CD4-positive, alpha-beta T cell (primary cell): ENCODE measurements at regions not wholly inside any gene's neighbourhood (a gene's known extent, or its start where the extent isn't known, plus 50 kb on each side); places are given as distances from the start of the nearest gene placed in this dataset.

Experiments
- ATAC-seq: fragments of 200-7000 bp; cut with Tn5 transposase; one replicate; pipeline ENCODE4 v1.10.0; 2022; ENCODE audit warnings: mild to moderate bottlenecking; ENCODE audit not compliant: poor library complexity
- CTCF ChIA-PET: fragments of 350-600 bp; sonication (Branson Sonifier 250); formaldehyde crosslinking; loops from one replicate; lab custom pipeline; 2021; ENCODE audit warnings: antibody characterized with exemption, inconsistent platforms; lab: Charles Lee
- POLR2A ChIA-PET: fragments of 350-600 bp; sonication (Branson Sonifier 250); formaldehyde crosslinking; loops from one replicate; lab custom pipeline; 2021; ENCODE audit warnings: antibody characterized with exemption, inconsistent platforms; lab: Charles Lee
- DNase-seq, 14 experiments: peaks; one replicate each; pipeline ENCODE4 v3.0.0-alpha.2; 2013 to 2020; ENCODE audit warnings: mixed read lengths in 2 of 14
- H3K27ac ChIP-seq, 2 donors: one replicate each; pipeline versions ENCODE4 v1.5.1 to v1.7.0; 2013; ENCODE audit warnings: low read length in 2 of 2, low read depth in 1 of 2, mild to moderate bottlenecking in 1 of 2
- H3K27me3 ChIP-seq, 2 experiments: 1 replicate in 1 of 2; 2 replicates in 1 of 2; pipeline versions ENCODE4 v1.6.1 to v1.7.0; 2013; ENCODE audit warnings: low read length in 2 of 2, control low read depth in 1 of 2, mild to moderate bottlenecking in 1 of 2, moderate library complexity in 1 of 2; ENCODE audit not compliant: insufficient read depth in 2 of 2, control insufficient read depth in 1 of 2
- H3K36me3 ChIP-seq: one replicate; pipeline ENCODE4 v1.6.1; 2013; ENCODE audit warnings: low read length, control low read depth; ENCODE audit not compliant: insufficient read depth
- H3K4me1 ChIP-seq: one replicate; pipeline ENCODE4 v1.6.1; 2013; ENCODE audit warnings: low read length, control low read depth; ENCODE audit not compliant: insufficient read depth
- H3K4me3 ChIP-seq: one replicate; pipeline ENCODE4 v1.5.1; 2013; ENCODE audit warnings: mild to moderate bottlenecking, low read length, moderate library complexity
- H3K9me3 ChIP-seq, 2 experiments: 1 replicate in 1 of 2; 2 replicates in 1 of 2; pipeline versions ENCODE4 v1.6.1 to v1.7.0; 2013; ENCODE audit warnings: low read length in 2 of 2, mild to moderate bottlenecking in 2 of 2, control low read depth in 1 of 2, moderate library complexity in 1 of 2; ENCODE audit not compliant: control insufficient read depth in 1 of 2, insufficient read depth in 1 of 2
- H3K27ac Mint-ChIP-seq: one replicate; pipeline ENCODE4 v1.8.0; 2020; ENCODE audit warnings: mixed read lengths
- H3K27me3 Mint-ChIP-seq: one replicate; pipeline ENCODE4 v1.8.0; 2021; ENCODE audit warnings: mixed read lengths
- H3K36me3 Mint-ChIP-seq: one replicate; pipeline ENCODE4 v1.8.0; 2021; ENCODE audit warnings: low read depth, mixed read lengths
- H3K4me1 Mint-ChIP-seq: one replicate; pipeline ENCODE4 v1.8.0; 2021; ENCODE audit warnings: low read depth, mixed read lengths
- H3K4me3 Mint-ChIP-seq: one replicate; pipeline ENCODE4 v1.8.0; 2020; ENCODE audit warnings: mild to moderate bottlenecking, mixed read lengths
- H3K9me3 Mint-ChIP-seq: one replicate; pipeline ENCODE4 v1.8.0; 2020; ENCODE audit warnings: mixed read lengths
- CTCF ChIP-seq: fragments of 200-600 bp; IDR thresholded peaks from one replicate; pipeline ENCODE4 v1.8.0; 2022; ENCODE audit warnings: antibody characterized with exemption, mild to moderate bottlenecking
- intact Hi-C, 2 experiments: fragments of 100-400 bp; cut with DNase I in 1 of 2; cut with micrococcal nuclease in 1 of 2; formaldehyde crosslinking; loops; one replicate each; pipeline versions ENCODE4 v1.15.1 to v1.9.0; 2023 to 2025; cut with DNase I, micrococcal nuclease

DNA sequence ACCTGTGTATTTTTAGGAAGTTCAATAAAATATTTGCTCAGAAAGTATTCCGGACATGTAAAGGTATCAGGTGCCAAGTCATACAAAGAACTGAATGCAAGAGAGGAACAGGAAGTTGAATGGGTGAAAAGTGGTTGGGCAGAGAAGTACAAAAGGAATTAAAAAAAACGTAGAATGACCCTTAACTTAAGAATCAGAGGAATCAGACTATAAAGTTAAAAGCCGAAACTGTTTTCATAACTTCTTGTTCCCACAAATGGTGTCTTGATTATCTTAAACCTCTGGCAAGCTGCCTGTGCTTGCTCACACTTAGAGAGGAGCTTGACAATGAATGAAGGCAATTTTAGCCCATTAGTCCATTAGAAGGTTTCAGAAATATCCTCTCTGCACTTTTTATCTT, 81.6 kb upstream of the HHIP start:
- Mint-ChIP-seq H3K27ac (no peak overlapping the region), H3K4me1 (no peaks in the 10 kb centered on the region), H3K36me3 (no peaks in the 10 kb centered on the region), H3K4me3 (no peak overlapping the region), H3K27me3 (no peaks in the 10 kb centered on the region), H3K9me3 (no peaks in the 10 kb centered on the region)
- CTCF ChIA-PET: no interaction called here
- Histone ChIP-seq H3K4me3 (no peak overlapping the region), H3K4me1 (no peaks in the 10 kb centered on the region), H3K36me3 (no peaks in the 10 kb centered on the region), H3K9me3 (no peaks in the 10 kb centered on the region), H3K27me3 (no peaks in the 10 kb centered on the region), H3K27ac (no peak overlapping the region)
- ATAC-seq (no peak), DNase-seq (no peak)
- TF ChIP-seq CTCF: no peak
- POLR2A ChIA-PET: no interaction called here
- intact Hi-C loops: no loop called here

GRCh38 chr4:144565527-144566195, 80.3 kb upstream of the HHIP start:
- ChIA-PET CTCF (no interaction called here), POLR2A (no interaction called here)
- Histone ChIP-seq H3K4me3 (no peak overlapping the region), H3K36me3 (no peaks in the 10 kb centered on the region), H3K9me3 (no peaks in the 10 kb centered on the region), H3K27ac (no peak overlapping the region), H3K27me3 (no peaks in the 10 kb centered on the region), H3K4me1 (no peaks in the 10 kb centered on the region)
- Mint-ChIP-seq H3K9me3 (no peaks in the 10 kb centered on the region), H3K36me3 (no peaks in the 10 kb centered on the region), H3K27ac (no peak overlapping the region), H3K4me1 (no peaks in the 10 kb centered on the region), H3K27me3 (no peaks in the 10 kb centered on the region), H3K4me3 (no peak overlapping the region)
- no peak for TF ChIP-seq CTCF
- DNase-seq: no peak
- intact Hi-C loops: no loop called here
- no peak for ATAC-seq

DNA sequence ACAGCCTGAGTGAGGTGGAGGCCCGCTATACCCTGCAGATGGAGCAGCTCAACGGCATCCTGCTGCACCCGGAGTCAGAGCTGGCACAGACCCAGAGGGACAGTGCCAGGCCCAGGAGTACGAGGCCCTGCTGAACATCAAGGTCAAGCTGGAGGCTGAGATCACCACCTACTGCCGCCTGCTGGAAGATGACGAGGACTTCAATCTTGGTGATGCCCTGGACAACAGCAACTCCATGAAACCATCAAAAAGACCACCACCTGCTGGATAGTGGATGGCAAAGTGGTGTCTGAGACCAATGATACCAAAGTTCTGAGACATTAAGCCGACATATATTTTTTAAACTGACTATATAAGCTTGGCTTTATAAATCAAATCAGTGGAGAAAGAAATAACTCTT, 73.3 kb upstream of the HHIP start:
- H3K27me3 ChIP-seq: no peaks in the 10 kb centered on the region
- H3K9me3 ChIP-seq: peaks cover 0 to 4% of the 10 kb centered on the region in 2 experiments
- Mint-ChIP-seq H3K4me3 (no peak overlapping the region), H3K27me3 (no peaks in the 10 kb centered on the region), H3K4me1 (no peaks in the 10 kb centered on the region), H3K27ac (no peak overlapping the region), H3K36me3 (no peaks in the 10 kb centered on the region), H3K9me3 (no peaks in the 10 kb centered on the region)
- CTCF ChIA-PET: no interaction called here
- intact Hi-C loops: no loop called here
- no peak for ATAC-seq
- no peak for DNase-seq
- H3K4me1 ChIP-seq: no peaks in the 10 kb centered on the region
- no peak overlapping the region for H3K4me3 ChIP-seq
- POLR2A ChIA-PET: no interaction called here
- H3K36me3 ChIP-seq: no peaks in the 10 kb centered on the region
- TF ChIP-seq CTCF: no peak
- H3K27ac ChIP-seq: no peak overlapping the region
